ENCODE measurements at regions not wholly inside any gene's neighbourhood (a gene's known extent, or its start where the extent isn't known, plus 50 kb on each side); places are given as distances from the start of the nearest gene placed in this dataset.
A peak's percentile ranks its signal among the peaks of the same experiment; 100 is the strongest.
"Not testable (repeated sequence)": the region's sequence is repeated elsewhere in the genome, so short reads cannot be mapped to it uniquely, and the experiment has no call there.

- H4K20me1 ChIP-seq (ENCODE audit: insufficient read depth); H3K9me3 ChIP-seq; H3K4me2 ChIP-seq; H3K9ac ChIP-seq; H3K4me1 ChIP-seq (ENCODE audit: control insufficient read depth in 1 of 2, insufficient read depth in 2 of 2, low read depth in 1 of 2, low read length in 1 of 2); H2AFZ ChIP-seq (ENCODE audit: low read depth); H3K4me3 ChIP-seq (ENCODE audit: low read depth in 2 of 2, low read length in 1 of 2); POLR2A ChIA-PET; H3K27me3 ChIP-seq (ENCODE audit: insufficient read depth); H3F3A ChIP-seq (replicated peaks; ENCODE audit: insufficient read depth); H3K36me3 ChIP-seq (replicated peaks in 1 of 2; ENCODE audit: control insufficient read depth in 1 of 2, insufficient read depth in 2 of 2, low read length in 1 of 2); H3K27ac ChIP-seq (ENCODE audit: low read depth in 2 of 2, low read length in 1 of 2); DNase-seq; H3K79me2 ChIP-seq (ENCODE audit: insufficient read depth); H3K9me2 ChIP-seq: not testable (repeated sequence)
- peak in 1 of 2 experiments; percentile 69; a peak in 1 of 4 replicates for TF ChIP-seq EP300 (IDR thresholded peaks at IDR 0.05; ENCODE audit: borderline replicate concordance in 1 of 2, low read depth in 1 of 2, low read length in 1 of 2)
- CTCF ChIA-PET: interaction anchor here (1.6 kb wide), 1 partner anchor 55 kb away, joined by 4 read pairs; no protein-coding TSS in a partner anchor
- WGBS (ENCODE audit: low lambda C conversion rate): 78% methylated on average over 5 of the region's 5 CpGs
These were observed 120.5 kb downstream of the SEPTIN7 start for GRCh38 chr7:35921338-35921737.

GRCh38 chr7:35924668-35925067 lies 123.8 kb downstream of the SEPTIN7 start:
- H3K4me1 ChIP-seq (ENCODE audit: control insufficient read depth in 1 of 2, insufficient read depth in 2 of 2, low read depth in 1 of 2, low read length in 1 of 2); H3K9ac ChIP-seq; H3K4me2 ChIP-seq; H3K4me3 ChIP-seq (ENCODE audit: low read depth in 2 of 2, low read length in 1 of 2); H3K79me2 ChIP-seq (ENCODE audit: insufficient read depth); H3K27me3 ChIP-seq (ENCODE audit: insufficient read depth); H3K27ac ChIP-seq (ENCODE audit: low read depth in 2 of 2, low read length in 1 of 2); H3K9me2 ChIP-seq; H3K36me3 ChIP-seq (replicated peaks in 1 of 2; ENCODE audit: control insufficient read depth in 1 of 2, insufficient read depth in 2 of 2, low read length in 1 of 2); H2AFZ ChIP-seq (ENCODE audit: low read depth); POLR2A ChIA-PET; H3F3A ChIP-seq (replicated peaks; ENCODE audit: insufficient read depth); H4K20me1 ChIP-seq (ENCODE audit: insufficient read depth); DNase-seq; H3K9me3 ChIP-seq: not testable (repeated sequence)
- 55% methylated on average over 7 of the region's 7 CpGs for WGBS (ENCODE audit: low lambda C conversion rate)
- CTCF ChIA-PET: interaction anchor here (0.7 to 1.4 kb wide), 2 partner anchors 51 to 78 kb away, joined by 3 to 4 read pairs; no protein-coding TSS in a partner anchor

DNA sequence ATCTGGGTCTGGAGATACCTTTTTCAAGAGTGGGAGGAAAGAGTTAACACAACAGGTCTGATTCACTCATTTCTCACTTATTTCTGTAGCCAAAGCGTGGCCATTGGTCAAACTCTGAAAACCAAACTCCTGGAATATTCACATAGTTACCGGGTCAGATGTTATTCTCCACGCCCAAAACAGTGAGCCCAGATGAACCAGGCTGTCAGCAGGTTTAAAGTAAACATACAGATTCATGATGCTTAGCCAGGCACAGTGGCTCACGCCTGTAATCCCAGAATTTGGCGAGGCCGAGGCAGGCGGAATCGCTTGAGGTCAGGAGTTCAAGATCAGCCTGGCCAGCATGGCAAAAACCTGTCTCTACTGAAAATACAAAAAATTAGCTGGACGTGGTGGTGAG lies 126.1 kb downstream of the SEPTIN7 start:
- DNase-seq; H4K20me1 ChIP-seq (ENCODE audit: insufficient read depth); H3K27me3 ChIP-seq (ENCODE audit: insufficient read depth); H3K4me1 ChIP-seq (ENCODE audit: control insufficient read depth in 1 of 2, insufficient read depth in 2 of 2, low read depth in 1 of 2, low read length in 1 of 2); H3K9me2 ChIP-seq; H3K27ac ChIP-seq (ENCODE audit: low read depth in 2 of 2, low read length in 1 of 2); H3K4me3 ChIP-seq (ENCODE audit: low read depth in 2 of 2, low read length in 1 of 2); H3F3A ChIP-seq (replicated peaks; ENCODE audit: insufficient read depth); H3K79me2 ChIP-seq (ENCODE audit: insufficient read depth); H2AFZ ChIP-seq (ENCODE audit: low read depth); H3K9ac ChIP-seq; POLR2A ChIA-PET; H3K36me3 ChIP-seq (replicated peaks in 1 of 2; ENCODE audit: control insufficient read depth in 1 of 2, insufficient read depth in 2 of 2, low read length in 1 of 2); H3K4me2 ChIP-seq; H3K9me3 ChIP-seq: not testable (repeated sequence)
- WGBS (ENCODE audit: low lambda C conversion rate): 86% methylated on average over 9 of the region's 9 CpGs
- CTCF ChIA-PET: interaction anchor here (1.4 kb wide), 1 partner anchor 10 kb away, joined by 4 read pairs; no protein-coding TSS in a partner anchor

DNA sequence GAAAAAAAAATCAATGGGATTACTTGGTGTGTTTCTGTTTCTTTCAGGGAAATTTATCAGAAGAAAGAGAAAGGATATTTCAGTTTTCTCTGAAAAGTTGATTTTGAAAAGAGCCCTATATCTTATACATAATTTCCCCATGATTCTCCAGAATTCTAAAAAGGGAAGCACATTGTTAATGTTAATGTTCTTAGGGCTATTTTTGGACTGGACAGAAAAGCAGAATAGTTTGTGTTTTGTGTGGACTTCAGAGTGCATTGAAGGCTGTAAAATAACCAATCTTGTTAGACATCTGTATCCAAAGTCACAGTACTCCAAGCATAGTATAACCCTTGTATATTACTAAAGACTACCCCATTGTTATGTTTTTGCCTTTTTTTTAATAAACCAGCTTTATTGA lies 130.3 kb downstream of the SEPTIN7 start:
- DNase-seq; H3K9me3 ChIP-seq; H3K4me1 ChIP-seq (ENCODE audit: control insufficient read depth in 1 of 2, insufficient read depth in 2 of 2, low read depth in 1 of 2, low read length in 1 of 2); H3K4me2 ChIP-seq; H2AFZ ChIP-seq (ENCODE audit: low read depth); H3K9ac ChIP-seq; H3K79me2 ChIP-seq (ENCODE audit: insufficient read depth); H3F3A ChIP-seq (replicated peaks; ENCODE audit: insufficient read depth); H3K36me3 ChIP-seq (replicated peaks in 1 of 2; ENCODE audit: control insufficient read depth in 1 of 2, insufficient read depth in 2 of 2, low read length in 1 of 2); POLR2A ChIA-PET; H4K20me1 ChIP-seq (ENCODE audit: insufficient read depth); H3K27ac ChIP-seq (ENCODE audit: low read depth in 2 of 2, low read length in 1 of 2); CTCF ChIA-PET; H3K4me3 ChIP-seq (ENCODE audit: low read depth in 2 of 2, low read length in 1 of 2); H3K27me3 ChIP-seq (ENCODE audit: insufficient read depth); H3K9me2 ChIP-seq: not testable (repeated sequence)

DNA sequence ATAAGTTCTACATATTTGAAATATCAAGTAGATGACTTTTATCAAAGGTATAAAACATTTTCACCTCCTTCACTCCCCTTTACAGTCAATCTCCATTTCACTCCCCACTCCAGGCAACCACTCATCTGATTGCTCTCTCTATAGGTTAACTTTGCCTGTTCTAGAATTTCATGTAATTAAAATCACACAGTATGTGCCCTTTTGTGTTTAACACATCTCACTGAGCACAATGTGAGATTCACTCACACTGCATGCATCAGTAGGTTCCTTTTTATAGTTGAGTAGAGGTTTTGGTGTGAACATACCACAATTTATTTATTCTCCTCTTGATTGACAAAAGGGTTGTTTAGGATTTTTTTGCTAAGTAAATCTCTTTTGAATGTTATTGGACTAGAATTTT lies 130.7 kb downstream of the SEPTIN7 start:
- H3K36me3 ChIP-seq (replicated peaks in 1 of 2; ENCODE audit: control insufficient read depth in 1 of 2, insufficient read depth in 2 of 2, low read length in 1 of 2); H3K9me3 ChIP-seq; H3K4me2 ChIP-seq; H4K20me1 ChIP-seq (ENCODE audit: insufficient read depth); H3K4me1 ChIP-seq (ENCODE audit: control insufficient read depth in 1 of 2, insufficient read depth in 2 of 2, low read depth in 1 of 2, low read length in 1 of 2); H3K9ac ChIP-seq; CTCF ChIA-PET; H3K27ac ChIP-seq (ENCODE audit: low read depth in 2 of 2, low read length in 1 of 2); H3F3A ChIP-seq (replicated peaks; ENCODE audit: insufficient read depth); H3K79me2 ChIP-seq (ENCODE audit: insufficient read depth); H2AFZ ChIP-seq (ENCODE audit: low read depth); DNase-seq; H3K4me3 ChIP-seq (ENCODE audit: low read depth in 2 of 2, low read length in 1 of 2); H3K27me3 ChIP-seq (ENCODE audit: insufficient read depth); POLR2A ChIA-PET; H3K9me2 ChIP-seq: not testable (repeated sequence)

GRCh38 chr7:35940695-35941094 lies 139.8 kb downstream of the SEPTIN7 start:
- POLR2A ChIA-PET; DNase-seq; H2AFZ ChIP-seq (ENCODE audit: low read depth); H3K27me3 ChIP-seq (ENCODE audit: insufficient read depth); H3K4me1 ChIP-seq (ENCODE audit: control insufficient read depth in 1 of 2, insufficient read depth in 2 of 2, low read depth in 1 of 2, low read length in 1 of 2); H3F3A ChIP-seq (replicated peaks; ENCODE audit: insufficient read depth); H4K20me1 ChIP-seq (ENCODE audit: insufficient read depth); H3K79me2 ChIP-seq (ENCODE audit: insufficient read depth); H3K9me2 ChIP-seq; H3K4me3 ChIP-seq (ENCODE audit: low read depth in 2 of 2, low read length in 1 of 2); H3K36me3 ChIP-seq (replicated peaks in 1 of 2; ENCODE audit: control insufficient read depth in 1 of 2, insufficient read depth in 2 of 2, low read length in 1 of 2); H3K4me2 ChIP-seq; H3K9ac ChIP-seq; H3K27ac ChIP-seq (ENCODE audit: low read depth in 2 of 2, low read length in 1 of 2); H3K9me3 ChIP-seq: not testable (repeated sequence)
- WGBS (ENCODE audit: low lambda C conversion rate): 88% methylated on average over 8 of the region's 8 CpGs
- CTCF ChIA-PET: interaction anchor here (1.8 kb wide), 1 partner anchor 24 kb away, joined by 4 read pairs; no protein-coding TSS in a partner anchor

Measured in SK-N-SH (cell line).